Stimulated activated CD8-positive, alpha-beta memory T cell treated with anti-CD3 and anti-CD28 coated beads, Interleukin-2, amount 100 ng/mL, for 1 hour (primary cell): ENCODE measurements at regions not wholly inside any gene's neighbourhood (a gene's known extent, or its start where the extent isn't known, plus 50 kb on each side); places are given as distances from the start of the nearest gene placed in this dataset.

Experiments used
- DNase-seq, 2 donors: peaks; one replicate each; pipeline ENCODE4 v3.0.0-alpha.2; 2020; ENCODE audit warnings: low read depth in 2 of 2

DNA sequence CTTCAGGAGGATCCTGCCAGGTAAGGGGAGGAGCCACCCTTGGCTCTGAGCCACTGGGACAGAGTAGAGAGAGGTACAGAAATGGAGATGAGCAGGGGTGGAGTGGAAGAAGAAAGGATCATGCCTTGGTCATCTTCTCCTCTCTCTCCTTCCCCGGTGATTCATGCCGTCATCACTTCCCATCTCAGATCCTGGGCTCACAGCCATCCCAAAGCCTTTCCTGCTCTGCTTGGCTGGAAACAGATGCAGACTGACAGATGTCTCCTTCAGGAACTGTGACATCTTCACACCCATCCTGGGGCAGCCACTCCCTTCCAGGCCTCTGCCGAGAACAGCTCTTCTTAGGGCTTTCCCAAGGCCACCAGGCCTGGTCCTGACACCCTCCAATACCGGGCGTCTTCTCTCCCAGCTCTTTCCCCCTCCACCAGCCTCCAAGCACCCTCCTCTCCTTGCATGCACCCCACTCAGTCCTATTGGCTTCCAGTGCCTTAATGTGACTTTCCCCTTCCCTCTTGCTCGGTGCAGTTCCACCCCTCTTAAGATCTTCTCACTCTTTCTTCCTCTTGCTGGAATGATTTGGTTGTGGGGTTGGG, 58.3 kb upstream of the TNP1 start:
- no peak for DNase-seq

DNA sequence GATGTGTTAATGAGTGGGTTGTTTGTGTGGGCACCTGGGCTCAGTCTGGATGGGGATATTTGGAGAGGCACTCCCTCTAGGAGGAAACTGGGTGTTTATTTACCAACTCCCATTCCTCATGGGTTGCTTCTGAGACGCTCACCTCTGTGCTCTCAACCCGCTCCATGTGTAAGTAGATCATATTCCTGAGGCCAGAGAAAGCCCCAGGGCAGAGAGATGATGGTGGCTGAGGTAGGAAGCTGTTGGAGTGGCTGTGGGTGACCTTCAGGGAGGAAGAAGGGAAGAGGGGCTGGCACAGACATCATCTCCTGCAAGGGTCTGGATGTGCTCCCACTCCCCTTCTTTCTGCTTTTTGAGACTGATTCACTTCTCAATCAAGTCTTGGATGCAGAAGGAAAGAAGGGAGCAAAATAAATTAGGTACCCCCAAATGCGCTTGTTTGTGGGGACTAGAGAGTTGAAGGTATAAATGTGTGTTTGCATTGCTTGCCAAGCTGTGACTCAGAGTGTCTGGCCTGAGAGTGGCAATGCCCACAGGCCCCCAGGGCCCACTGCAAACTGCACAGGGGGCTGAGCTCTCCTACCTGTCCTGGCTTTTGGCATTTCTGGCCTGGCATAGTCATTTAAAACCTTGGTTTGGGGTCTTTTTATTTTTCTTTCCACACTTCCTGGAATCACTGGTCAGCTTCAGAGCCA, 57.2 kb upstream of the TNP1 start:
- no peak for DNase-seq

DNA sequence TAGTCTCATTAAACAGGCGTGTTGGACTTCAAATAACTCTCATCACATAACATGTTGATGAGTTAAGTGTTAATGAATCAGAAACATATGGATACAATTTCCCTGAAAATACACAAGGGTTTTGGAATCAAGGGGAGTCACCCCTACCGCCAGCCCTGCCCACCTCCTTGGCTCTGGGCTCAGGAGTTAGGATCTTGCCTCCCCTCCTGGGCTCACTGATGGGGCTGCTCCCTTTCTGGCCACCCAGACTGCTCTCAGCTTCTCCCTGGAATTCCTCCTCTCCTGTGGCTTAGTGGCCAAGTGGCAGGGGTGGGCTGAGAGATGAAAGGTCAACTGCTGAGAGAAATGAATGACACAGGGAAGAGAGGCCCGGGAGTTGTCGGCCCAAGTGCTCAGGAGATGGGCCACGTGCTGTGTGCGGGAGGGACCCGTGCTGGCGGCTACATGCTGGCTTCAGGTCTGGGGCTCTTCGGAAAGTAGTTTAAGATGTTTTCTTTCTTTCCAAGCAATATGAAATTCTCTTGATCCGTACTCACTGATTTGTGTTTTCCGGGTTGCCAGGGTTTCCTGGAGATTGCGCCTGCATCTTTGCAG, 55.8 kb upstream of the TNP1 start:
- DNase-seq: no peak

DNA sequence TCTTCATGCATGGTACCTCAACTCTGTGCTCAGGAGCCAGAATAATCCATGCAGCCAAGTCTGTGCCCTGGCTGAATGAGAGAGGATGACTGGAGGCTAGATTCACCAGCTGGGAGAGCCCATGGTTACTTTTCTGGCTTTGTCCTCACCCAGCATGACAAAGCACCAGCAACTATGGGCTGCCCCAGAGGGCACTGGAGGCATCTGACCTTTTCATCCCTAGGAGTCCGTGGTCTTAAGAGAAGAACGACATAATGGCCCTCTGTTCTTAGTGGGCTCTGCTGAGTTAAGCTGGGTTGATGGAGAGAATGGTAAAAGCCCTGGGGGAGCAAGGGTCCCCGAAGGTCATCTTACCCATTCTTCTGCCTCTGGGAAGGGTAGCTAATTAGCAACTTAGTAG, 54.6 kb upstream of the TNP1 start:
- DNase-seq: no peak

DNA sequence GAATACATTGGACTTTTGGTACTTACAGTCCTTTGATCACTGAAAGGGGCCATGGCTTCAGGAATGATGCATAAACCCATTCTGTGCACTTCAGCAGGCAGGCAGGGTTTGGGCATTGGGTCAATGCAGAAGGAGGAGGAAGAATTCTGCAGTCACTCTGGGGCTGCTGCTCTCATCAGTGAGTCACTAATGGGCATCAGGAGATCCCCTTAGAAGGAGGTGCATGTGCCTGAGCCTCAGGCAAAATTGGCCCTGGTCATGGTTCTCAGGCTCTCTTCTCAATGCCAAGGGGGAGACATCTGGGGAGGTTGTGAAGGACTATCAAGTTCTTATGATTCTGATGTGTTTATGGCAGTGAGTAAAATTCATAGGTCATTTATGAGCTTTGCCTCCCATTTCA, 52.0 kb upstream of the TNP1 start:
- no peak for DNase-seq

DNA sequence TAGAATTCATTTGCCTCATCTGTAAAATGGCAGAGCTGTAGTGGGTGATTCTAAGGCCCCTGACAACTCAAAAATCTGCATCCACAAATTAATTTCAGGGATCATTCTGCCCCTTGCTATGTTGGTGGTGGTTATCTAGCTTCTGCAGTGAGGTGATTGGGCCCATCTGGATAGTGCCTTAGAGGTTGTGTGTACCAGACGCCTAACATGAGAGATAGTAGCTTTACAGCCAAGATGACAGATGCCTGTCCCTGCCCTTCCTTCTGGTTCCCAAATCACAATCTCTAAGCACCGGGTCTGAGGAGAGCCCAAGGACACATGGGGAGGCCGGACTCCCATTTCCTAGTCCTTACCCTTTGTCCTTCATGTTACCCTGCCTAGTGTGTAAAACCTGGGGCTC, 51.1 kb upstream of the TNP1 start:
- DNase-seq: no peak

DNA sequence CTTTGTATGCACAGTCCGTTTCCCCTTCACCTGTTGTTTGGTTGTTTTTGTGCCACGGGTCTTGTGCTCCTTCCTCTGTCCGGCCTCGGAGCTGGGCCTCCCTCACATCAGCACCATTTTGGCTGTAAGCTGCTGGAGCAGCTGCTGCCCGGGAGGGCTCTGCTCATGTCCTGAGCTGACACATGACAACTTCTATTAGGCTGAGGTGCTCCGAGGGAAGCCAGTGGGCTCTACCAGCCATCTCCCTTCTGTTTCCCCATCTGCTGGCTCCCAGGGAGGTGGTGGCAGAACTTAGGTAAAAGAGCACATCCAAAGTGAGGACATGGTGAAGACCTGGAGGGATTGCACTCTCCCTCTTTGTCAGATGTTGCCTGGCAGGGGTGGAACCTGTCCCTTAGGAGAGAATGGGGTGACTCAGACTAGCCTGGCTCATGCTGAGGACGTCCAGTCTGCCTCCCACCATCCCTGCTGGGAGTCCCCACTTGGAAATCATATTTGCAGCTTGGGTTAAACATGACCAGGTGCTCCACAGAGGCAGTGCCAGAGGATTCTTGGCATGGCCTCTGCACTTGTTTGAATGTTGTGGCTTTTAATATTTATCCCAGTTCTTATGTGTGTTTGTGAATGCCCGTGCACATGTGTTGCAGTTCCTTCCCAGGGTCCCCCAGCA, 49.8 kb upstream of the TNP1 start:
- DNase-seq: no peak
